NCI-H510A treated with DMSO at 0.1 percent for 48 hours (cell line): ENCODE measurements at regions not wholly inside any gene's neighbourhood (a gene's known extent, or its start where the extent isn't known, plus 50 kb on each side); places are given as distances from the start of the nearest gene placed in this dataset.
A peak's percentile ranks its signal among the peaks of the same experiment; 100 is the strongest.
"Not testable (repeated sequence)": the region's sequence is repeated elsewhere in the genome, so short reads cannot be mapped to it uniquely, and the experiment has no call there.

ENCODE experiments used
- DNase-seq: peaks from one replicate; lab custom pipeline; 2025; lab: John Stamatoyannopoulos, UW

DNA sequence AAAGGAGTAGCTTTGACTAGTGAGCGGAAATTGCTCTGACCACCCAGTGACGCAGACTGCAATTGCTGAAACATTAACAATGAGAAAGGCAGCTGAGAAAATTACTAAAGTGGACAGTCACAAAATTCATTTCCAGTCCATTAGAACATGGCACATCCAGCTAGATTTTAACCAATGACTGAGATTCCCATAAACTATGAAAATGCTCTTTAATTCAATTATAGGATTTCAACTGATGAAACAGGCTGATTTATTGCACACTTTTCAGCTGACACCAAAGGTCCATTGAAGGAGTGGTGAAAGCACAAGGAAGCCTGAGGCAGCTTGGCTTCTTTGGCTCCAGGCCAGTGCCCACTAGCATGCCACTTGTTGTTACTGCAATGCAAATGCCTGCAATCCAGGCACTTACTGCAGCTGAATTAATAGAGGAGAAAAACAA lies 933.4 kb downstream of the SLITRK6 start:
- DNase-seq = peak; percentile 56

DNA sequence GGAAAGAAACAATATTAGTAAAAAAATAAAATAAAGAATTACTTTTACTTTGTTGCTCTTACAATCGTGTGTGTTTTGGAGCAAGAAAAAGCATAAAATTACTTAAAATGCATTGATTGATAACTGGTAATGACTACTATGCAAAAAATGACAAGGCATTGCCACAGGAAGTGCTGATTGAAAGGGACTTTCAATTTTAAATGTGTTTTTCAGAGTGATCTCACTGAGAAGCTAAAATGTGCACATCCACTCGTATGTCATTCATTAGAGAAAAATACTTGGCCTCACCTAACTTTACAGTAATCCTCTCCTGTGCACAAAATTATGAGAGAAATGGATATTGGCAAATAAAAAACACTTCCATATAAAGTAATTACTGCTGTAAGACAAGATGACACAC lies 934.9 kb downstream of the SLITRK6 start:
- DNase-seq = no peak

DNA sequence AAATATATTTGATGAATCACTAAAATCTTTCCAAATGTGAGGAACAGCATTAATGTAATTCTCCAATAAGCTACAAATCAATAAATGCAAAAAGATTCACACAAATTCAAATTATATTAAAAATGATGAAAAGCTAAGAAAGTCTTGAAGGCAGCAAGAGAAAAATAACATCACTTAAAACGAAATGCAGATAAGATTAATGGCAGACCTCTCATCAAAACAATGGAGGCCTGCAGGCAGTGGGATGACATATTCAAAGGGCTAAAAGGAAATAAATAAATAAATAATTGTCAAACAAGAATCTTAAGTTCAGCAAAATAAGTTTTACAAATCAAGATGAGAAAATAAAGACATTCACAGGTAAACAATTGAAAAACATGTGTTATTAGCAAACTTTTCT lies 952.1 kb downstream of the SLITRK6 start:
- DNase-seq = no peak

DNA sequence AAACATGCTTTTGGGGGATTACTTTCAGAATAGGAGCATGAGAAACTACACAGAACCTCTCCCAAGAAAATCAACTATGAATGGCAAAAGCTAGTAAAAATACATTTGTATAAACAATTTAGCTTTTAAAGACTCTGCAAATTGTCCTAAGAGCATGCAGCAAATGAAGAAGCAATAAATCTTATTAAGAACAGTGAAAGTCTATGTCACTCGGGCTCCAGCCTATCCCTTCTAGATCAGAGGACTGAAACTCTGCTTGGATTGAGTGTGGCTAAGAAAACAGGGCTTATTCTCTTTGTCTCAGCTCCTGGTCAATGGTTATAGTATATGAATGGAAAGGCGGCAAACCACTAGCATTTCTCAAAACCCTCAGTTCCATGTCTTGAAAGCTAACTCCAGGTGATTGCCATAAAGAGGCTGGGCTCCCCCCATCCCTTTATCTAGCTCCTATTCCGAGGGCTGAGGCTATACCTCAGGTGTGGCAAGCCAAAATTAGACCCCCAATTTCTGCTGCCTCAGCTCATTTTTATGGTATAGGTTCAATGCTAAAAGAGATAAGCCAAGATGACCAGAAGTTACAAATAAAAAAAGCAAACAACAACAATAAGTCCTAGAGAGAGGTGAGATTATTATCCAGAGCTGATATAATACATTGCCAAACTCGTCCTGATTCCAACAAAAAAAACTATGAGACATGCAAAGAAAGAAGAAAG lies 953.2 kb downstream of the SLITRK6 start:
- no peak for DNase-seq

DNA sequence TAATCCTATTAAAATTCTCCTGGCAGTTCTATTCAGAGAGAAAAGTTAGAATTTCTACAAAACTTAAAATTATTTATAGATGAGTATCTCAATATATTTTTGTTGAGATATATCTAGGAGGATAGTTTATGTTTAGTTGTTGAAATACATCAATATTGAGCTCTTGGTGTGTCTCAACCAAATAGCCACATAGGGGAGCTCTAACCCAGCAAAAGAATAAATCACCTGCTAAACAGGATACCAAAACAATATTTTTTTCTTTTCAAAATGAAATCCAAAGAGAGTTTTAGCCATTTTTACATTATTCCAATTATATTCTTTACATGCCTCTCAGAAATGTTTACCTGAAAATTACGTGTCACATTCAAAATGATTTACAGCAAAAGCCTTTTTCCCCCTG lies 954.7 kb downstream of the SLITRK6 start:
- DNase-seq = no peak

DNA sequence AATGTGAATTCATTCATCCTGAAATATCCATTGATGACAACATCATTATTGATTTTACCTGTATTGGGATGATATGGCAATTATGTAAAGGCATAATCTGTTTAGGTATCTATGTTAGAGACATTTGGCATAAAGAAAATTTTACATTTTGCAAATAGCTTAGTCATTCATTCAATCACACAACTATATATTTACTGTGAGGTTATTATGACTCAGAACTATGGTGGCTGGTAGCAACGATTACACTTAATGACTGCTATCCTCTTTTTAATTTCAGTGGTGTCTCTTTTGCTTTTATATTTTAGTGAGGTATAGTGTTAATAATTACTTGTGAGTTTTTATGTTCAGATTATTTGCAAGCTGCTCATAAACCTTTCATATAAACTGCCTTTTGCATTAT lies 955.9 kb downstream of the SLITRK6 start:
- no peak for DNase-seq

DNA sequence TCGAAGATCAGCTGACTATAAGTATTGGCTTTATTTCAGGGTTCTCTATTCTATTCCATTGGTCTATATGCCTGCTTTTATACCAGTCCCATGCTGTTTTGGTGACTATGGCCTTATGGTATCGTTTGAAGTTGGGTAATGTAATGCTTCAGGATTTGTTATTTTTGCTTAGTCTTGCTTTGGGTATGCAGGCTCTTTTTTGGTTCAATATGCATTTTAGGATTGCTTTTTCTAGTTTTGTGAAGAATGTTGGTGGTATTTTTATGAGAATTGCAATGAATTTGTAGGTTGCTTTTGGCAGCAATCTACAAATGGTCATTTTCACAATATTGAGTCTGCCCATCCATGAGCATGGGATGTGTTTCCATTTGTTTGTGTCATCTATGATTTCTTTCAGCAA lies 951.9 kb upstream of the SLITRK1 start:
- DNase-seq = no peak

DNA sequence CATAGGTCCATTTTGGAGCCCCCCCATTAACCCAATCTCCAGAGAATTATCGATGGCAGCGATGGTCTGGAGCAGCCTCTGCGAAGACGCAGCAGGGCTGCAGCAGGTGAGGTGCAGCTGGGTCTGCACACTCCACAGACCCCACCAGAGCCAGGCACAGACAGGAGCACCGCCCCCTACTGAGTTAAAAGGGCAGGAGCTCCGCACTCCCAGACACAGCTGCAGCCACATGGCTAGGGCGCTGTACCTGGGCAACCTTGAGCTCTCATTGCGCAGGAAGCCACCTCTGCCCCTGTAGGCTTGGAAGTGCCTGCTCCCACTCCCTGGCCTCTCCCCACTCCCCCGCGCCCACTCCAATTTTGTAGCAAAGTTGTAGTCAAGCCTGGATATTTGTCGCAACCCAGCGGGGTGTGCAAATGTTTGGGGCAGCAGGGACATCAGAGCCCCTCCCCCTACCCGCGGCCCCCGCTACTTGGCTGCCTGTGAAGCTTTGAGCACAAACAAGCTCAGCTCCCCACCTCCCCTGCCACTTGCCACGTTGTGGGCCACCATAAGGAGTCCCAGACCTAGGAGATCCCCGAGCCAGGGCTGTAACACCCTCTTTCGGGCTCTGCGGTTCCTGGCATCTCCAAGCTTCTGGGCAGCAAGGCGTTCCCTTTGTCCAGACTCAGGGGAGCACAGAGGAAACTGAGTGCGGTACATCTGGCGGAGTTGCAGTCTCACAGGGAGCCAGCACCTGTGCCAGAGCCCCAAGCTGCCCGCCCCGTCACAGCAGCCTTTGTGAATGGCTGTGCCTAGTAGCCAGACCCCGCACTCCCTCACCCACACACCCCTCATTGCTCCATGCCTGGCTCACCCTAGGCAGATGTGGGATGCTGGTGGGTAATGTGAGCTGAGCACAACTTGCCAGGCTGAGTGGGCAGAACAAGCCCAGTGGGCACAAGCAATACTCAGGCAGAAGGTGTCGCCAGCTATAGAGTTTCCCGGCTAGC lies 949.7 kb upstream of the SLITRK1 start:
- DNase-seq = no peak

DNA sequence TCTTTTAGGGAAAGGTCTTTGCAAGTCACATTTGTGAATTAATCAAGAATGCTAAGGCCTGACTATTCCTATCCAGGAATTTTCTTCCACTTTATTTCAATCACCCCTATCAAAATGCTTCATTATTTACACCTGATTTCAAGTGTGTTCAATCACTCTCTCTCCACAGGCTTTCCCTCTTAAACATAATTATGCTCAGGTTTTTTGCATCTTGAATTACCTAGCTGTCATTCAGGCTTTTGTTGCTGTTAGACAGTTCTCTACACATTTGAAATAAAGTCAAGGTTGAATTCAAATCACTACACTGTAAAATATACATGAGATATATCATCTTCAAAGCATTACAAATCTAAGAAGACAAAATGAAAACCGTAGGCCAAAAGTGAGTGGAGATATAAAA lies 941.3 kb upstream of the SLITRK1 start:
- no peak for DNase-seq

DNA sequence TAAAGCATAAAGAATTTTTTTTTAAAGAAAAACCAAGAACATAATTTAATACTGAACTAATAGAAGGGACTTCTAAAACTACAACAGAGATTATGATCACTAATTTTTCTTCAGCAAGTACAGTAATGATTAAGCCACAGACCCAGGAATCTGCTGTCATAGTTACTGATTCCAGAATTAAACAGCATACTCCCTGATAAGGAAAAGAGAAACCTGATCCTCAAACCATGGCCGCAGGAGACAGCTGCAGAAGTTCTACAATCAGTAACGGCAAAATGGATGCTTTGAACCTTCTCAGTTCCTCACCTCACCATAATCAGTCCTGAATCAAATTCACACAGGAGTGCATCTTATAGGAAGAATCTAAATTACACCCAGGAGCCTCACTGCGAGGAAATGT lies 939.0 kb upstream of the SLITRK1 start:
- DNase-seq = peak; percentile 15

DNA sequence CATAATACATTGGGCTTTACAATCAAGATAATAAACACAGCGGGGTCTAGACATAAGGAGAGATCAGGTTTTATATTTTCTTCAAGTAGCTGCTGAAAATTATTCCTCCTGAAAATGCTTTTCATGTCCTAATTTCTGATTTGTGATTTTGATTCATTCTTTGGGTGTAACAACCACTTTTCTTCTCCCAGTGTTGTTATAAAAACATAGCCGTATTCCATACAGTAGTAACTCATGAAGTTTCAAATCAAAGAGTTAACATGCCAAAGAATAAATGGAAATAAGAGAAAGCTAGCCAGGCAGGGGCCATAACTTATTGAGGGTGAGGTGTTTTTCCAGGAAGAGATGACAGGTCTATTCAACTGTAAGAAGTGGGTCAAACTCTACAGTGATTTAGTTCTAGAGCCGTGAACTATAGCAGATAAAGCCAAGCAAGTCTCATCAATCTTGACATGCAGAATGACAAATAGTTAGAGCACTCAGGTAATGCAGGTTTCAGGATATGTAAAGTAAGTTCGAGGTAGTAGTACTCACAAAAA lies 934.4 kb upstream of the SLITRK1 start:
- DNase-seq = no peak

DNA sequence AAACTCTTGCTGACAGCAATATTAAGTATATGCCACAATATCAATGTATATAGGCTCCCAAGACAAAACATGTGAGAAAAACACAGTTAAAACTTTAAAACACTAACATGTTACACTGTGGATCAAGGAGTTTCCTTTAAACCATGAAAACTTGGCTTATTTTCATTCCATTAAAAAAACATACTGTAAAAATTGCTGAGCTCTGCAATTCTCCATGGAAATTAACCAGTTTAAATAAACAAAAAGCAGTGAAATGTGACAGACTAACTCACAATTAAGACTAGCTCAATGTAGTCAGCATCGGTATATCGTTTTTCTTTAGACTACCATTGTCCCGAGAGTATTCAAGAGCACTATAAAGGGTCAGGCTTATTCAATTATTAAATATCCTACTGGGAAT lies 930.5 kb upstream of the SLITRK1 start:
- no peak for DNase-seq

DNA sequence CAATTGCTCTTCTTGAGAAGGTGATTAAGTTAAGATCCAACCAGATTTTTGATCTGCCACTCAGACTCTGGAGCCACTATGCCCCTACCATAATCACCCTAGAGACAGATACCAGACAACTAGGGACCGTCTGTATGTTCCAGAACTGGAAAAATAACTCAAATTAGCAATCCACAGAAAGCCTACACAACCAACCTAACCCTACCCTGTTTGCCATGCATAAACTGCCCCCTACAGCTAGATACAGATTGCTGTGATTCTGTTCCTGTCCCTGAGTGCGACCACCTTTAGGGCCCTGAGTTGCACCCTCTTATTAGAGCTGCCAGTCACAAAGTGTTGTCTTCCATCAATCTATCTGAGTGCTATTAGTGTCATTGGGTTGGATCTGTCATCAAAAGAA lies 929.8 kb upstream of the SLITRK1 start:
- DNase-seq = no peak

DNA sequence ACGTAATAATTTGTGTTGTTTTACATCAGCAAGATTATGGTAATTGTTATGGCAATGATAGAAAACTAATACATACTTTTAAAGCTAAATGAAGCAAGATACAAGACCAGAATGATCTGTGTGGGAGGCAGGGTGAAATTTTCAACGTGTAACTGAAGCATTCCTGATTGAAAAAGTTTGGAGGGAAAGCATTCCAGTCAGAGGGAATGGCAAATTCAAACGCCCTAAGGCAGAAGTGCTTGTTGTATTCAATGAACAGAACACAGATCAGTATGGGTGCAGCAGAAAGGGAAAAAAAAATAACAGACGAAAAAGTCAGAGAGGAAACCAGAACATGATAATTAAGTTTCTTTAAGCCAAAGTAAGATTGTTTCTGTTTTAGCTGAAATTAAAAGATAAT lies 928.5 kb upstream of the SLITRK1 start:
- no peak for DNase-seq

DNA sequence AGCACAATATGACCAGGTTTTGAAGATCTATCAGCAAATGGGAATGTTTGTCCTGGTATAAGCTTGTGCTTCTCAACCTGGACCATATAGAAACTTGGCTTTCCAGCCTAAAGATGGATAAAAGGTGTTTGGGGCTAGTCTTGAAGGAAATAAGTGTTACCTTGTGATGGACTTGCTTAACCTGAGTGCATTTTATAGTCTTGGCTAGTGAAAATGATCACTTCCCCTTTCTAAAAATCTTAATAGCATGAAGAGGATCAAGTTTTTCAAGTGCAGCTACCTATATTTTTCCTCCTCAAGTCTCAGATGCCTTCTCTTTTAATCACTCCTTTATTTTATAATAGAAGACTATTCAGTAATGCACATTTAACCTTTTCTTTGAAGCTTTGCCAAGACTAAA lies 919.8 kb upstream of the SLITRK1 start:
- no peak for DNase-seq

DNA sequence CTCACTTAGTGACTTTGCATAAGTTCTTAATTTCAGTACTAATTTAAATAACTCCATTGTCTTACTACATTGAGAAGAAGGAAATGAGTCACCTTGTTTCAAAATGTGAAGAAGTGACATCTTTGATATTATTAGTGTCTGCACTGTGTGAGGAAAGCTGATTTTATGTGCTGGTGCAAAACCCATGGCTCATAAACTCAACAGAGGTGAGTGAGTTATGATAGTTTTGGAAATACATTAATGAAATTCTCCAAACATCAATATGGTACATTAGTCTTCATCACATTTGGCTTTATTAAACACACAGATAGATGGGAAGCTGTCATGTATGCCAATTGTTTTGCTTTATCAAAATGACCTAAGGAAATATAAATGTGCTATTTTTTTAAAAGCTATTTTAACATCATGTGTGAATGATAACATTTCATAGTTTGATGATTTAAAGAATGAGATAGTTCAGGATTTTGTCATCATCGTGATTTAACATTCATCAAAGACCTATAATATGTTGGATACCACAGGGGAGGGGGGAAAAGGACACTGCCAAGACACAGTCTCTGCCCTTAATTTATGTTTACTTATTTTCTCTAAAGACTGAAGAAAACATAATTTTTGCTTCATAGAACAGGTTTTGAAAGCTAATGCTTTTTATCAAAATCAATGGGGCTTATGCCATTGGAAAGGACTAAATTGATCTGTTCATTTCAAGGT lies 902.3 kb upstream of the SLITRK1 start:
- DNase-seq = no peak

DNA sequence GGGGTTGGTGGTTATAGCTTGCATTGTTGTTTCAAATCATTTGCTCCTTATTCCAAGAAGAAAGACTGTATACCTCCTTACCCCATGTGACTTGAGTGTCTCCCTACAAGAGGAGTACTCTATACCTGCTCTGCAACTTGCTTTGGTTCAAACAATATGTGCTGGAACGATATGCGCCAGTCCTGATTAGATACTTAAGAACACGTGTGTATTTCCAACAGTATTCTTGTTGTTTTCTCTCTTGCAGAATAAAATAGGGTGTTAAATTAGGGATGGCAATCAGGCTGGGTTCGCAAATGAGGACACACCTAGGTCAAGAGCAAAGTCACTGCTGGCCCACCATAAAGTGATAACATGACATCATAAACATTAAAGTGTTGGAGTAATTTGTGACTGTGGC lies 895.0 kb upstream of the SLITRK1 start:
- no peak for DNase-seq

DNA sequence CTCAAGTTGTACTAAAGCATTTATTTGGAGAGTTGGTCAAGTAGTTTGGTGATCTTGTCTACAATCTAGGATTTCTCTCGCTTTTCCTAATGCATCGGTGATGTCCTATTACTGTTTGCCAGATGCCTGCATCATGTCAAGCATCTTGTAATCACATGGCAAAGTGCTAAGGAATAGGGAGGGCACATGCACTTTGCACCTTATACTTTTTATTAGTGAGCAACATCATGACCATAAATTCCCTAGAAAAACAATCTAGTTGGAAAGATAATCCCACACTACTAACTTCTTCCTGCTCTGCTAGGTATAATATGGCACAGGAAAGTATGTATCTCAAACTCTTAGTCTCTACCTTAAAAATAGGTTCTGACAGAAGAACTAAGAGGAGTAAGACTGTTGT lies 894.3 kb upstream of the SLITRK1 start:
- DNase-seq = no peak

DNA sequence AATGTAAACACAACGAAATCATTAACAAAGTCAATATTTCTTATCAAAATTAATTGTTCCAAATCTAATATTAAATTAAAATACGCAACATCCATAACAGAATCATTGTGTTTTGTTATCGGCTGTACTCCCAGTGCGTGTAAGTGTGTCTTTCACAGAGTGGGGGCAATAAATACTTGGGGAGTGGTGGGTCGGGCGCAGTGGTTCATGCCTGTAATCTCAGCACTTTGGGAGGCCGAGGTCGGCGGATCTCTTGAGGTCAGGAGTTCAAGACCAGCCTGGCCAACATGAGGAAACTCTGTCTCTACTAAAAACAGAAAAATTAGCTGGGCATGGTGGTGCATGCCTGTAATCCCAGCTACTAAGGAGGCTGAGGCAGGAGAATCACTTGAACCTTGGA lies 893.6 kb upstream of the SLITRK1 start:
- DNase-seq = not testable (repeated sequence)

DNA sequence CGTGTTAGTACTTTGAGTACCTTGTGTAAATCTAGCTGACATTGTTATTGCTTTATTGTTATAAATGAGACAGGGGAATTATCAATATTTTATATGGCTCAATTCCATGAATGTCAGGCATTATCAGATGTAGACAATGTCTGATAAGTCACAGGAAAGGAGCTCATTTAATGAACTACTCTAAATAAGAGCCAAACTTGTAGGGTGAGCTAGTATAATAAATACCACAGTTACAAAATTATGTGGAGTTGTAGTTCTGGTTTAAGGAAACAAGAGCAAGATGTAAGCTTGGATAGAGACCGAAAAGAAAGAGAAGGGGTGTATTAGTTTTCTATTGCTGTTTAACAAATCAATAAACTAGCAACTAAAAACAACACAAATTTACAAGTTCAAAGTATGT lies 891.8 kb upstream of the SLITRK1 start:
- DNase-seq = no peak

DNA sequence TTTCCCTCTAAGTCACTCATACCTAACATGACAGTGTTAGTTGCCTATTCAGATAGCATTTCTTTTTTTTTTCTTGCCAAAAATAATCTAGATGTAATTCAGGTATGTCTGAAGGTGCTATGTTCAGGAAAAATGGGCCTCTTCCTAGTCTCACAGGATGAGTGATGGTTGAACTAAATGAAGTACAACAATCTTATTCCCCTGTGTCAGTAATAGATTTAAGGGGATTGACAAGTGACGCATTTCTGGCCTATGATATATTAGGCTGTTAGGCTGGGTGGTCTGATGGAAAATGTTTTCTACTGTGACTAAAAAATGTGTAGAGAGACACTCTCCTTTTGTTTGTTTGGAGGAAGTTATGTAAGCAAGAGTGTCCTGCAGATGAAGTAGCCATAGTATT lies 878.7 kb upstream of the SLITRK1 start:
- no peak for DNase-seq

DNA sequence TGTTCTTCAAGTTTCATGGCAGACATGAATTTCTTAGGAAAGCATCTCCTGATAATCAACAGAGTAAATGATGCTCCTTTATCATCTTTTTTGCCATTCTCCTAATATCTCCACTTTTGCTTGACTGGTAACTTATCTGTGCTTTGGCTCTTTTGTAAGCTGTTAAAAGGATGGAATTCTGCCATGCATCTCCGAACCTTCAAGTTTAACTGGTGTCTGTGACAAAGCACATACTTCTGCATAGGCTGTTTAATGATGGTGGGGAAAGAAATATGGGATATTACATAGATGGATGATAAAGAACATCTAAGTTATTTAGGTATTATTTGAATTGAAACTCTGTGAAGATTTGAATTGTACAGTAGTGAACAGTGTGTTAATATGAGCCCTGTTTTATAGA lies 866.9 kb upstream of the SLITRK1 start:
- no peak for DNase-seq
